Astrocyte (in vitro differentiated cells and primary cell): ENCODE measurements at regions not wholly inside any gene's neighbourhood (a gene's known extent, or its start where the extent isn't known, plus 50 kb on each side); places are given as distances from the start of the nearest gene placed in this dataset.

ENCODE experiments used
- DNase-seq: peaks from one replicate; pipeline ENCODE4 v3.0.0-alpha.2; 2010; ENCODE audit warnings: low read depth
- FAIRE-seq: peaks from 2 replicates; lab custom pipeline; 2011; peaks lifted over from hg19 to GRCh38; lab: Jason Lieb, UNC
- H2AFZ ChIP-seq: 2 replicates; pipeline ENCODE4 v1.6.0; 2012; ENCODE audit warnings: low read depth, low read length, inconsistent platforms
- H3K27ac ChIP-seq: 2 replicates; pipeline ENCODE4 v1.5.1; 2011; ENCODE audit warnings: low read depth, low read length, inconsistent platforms
- H3K27me3 ChIP-seq: 2 replicates; pipeline ENCODE4 v1.6.0; 2011; ENCODE audit warnings: low read length, inconsistent platforms; ENCODE audit not compliant: insufficient read depth
- H3K36me3 ChIP-seq: 2 replicates; pipeline ENCODE4 v1.5.1; 2011; ENCODE audit warnings: low read length, inconsistent platforms; ENCODE audit not compliant: insufficient read depth
- H3K4me1 ChIP-seq: 2 replicates; pipeline ENCODE4 v1.5.1; 2011; ENCODE audit warnings: low read length, inconsistent platforms; ENCODE audit not compliant: insufficient read depth
- H3K4me2 ChIP-seq: 2 replicates; pipeline ENCODE4 v1.6.0; 2012; ENCODE audit warnings: low read length, inconsistent platforms
- H3K4me3 ChIP-seq: 2 replicates; pipeline ENCODE4 v1.5.1; 2011; ENCODE audit warnings: low read depth, mild to moderate bottlenecking, low read length, inconsistent platforms; ENCODE audit not compliant: insufficient read depth
- H3K79me2 ChIP-seq: 2 replicates; pipeline ENCODE4 v1.6.0; 2012; ENCODE audit warnings: mild to moderate bottlenecking, low read length, inconsistent platforms; ENCODE audit not compliant: insufficient read depth
- H3K9ac ChIP-seq: 2 replicates; pipeline ENCODE4 v1.6.0; 2012; ENCODE audit warnings: mild to moderate bottlenecking, low read length, inconsistent platforms
- H3K9me3 ChIP-seq: 2 replicates; pipeline ENCODE4 v1.5.1; 2012; ENCODE audit warnings: low read depth, mild to moderate bottlenecking, low read length, inconsistent platforms; ENCODE audit not compliant: insufficient read depth
- H4K20me1 ChIP-seq: 2 replicates; pipeline ENCODE4 v1.6.0; 2012; ENCODE audit warnings: low read length, inconsistent platforms; ENCODE audit not compliant: insufficient read depth
- H3K27ac Mint-ChIP-seq: one replicate; pipeline ENCODE4 v1.8.0; 2021; ENCODE audit warnings: mild to moderate bottlenecking, mixed read lengths; ENCODE audit not compliant: unreplicated experiment
- H3K27me3 Mint-ChIP-seq: one replicate; pipeline ENCODE4 v1.8.0; 2021; ENCODE audit warnings: low read depth, mixed read lengths; ENCODE audit not compliant: unreplicated experiment
- H3K36me3 Mint-ChIP-seq: one replicate; pipeline ENCODE4 v1.8.0; 2021; ENCODE audit warnings: low read depth, mixed read lengths; ENCODE audit not compliant: unreplicated experiment
- H3K4me1 Mint-ChIP-seq: one replicate; pipeline ENCODE4 v1.8.0; 2021; ENCODE audit warnings: low read depth, mixed read lengths; ENCODE audit not compliant: unreplicated experiment
- H3K4me3 Mint-ChIP-seq: one replicate; pipeline ENCODE4 v1.8.0; 2021; ENCODE audit warnings: mild to moderate bottlenecking, moderate library complexity, mixed read lengths; ENCODE audit not compliant: unreplicated experiment
- H3K9me3 Mint-ChIP-seq: one replicate; pipeline ENCODE4 v1.8.0; 2021; ENCODE audit warnings: mild to moderate bottlenecking, mixed read lengths; ENCODE audit not compliant: unreplicated experiment
- CTCF ChIP-seq: IDR thresholded peaks from 2 replicates; pipeline ENCODE4 v1.5.1; 2011; ENCODE audit warnings: low read depth, mild to moderate bottlenecking, inconsistent platforms, low read length, moderate library complexity; ENCODE audit not compliant: insufficient read depth
- EZH2 ChIP-seq: IDR thresholded peaks from 2 replicates; pipeline ENCODE4 v1.6.1; 2012; ENCODE audit warnings: mild to moderate bottlenecking, low read length, inconsistent platforms; ENCODE audit not compliant: insufficient read depth

GRCh38 chr2:188665727-188666304, 308.4 kb upstream of the COL3A1 start:
- no peaks in the 10 kb centered on the region for H3K27me3 Mint-ChIP-seq
- no peak overlapping the region for H3K9ac ChIP-seq
- H3K9me3 ChIP-seq: no peaks in the 10 kb centered on the region
- no peak overlapping the region for H3K27ac Mint-ChIP-seq
- no peak overlapping the region for H2AFZ ChIP-seq
- no peaks in the 10 kb centered on the region for H4K20me1 ChIP-seq
- TF ChIP-seq CTCF (no peak), EZH2 (no peak)
- H3K9me3 Mint-ChIP-seq: no peaks in the 10 kb centered on the region
- H3K4me3 Mint-ChIP-seq: no peak overlapping the region
- no peak overlapping the region for H3K27ac ChIP-seq
- no peaks in the 10 kb centered on the region for H3K36me3 Mint-ChIP-seq
- H3K27me3 ChIP-seq: no peaks in the 10 kb centered on the region
- no peak overlapping the region for H3K4me3 ChIP-seq
- no peak overlapping the region for H3K4me2 ChIP-seq
- peaks cover 14% of the 10 kb centered on the region for H3K4me1 ChIP-seq
- no peaks in the 10 kb centered on the region for H3K36me3 ChIP-seq
- no peaks in the 10 kb centered on the region for H3K79me2 ChIP-seq
- H3K4me1 Mint-ChIP-seq: peaks cover 27% of the 10 kb centered on the region
- no peak for DNase-seq
- FAIRE-seq: no peak

GRCh38 chr2:188666503-188666902, 307.7 kb upstream of the COL3A1 start:
- Mint-ChIP-seq H3K4me1 (peaks cover 27% of the 10 kb centered on the region), H3K27ac (no peak overlapping the region), H3K9me3 (no peaks in the 10 kb centered on the region), H3K36me3 (no peaks in the 10 kb centered on the region), H3K27me3 (no peaks in the 10 kb centered on the region), H3K4me3 (no peak overlapping the region)
- Histone ChIP-seq H3K36me3 (no peaks in the 10 kb centered on the region), H3K27me3 (no peaks in the 10 kb centered on the region), H3K27ac (no peak overlapping the region), H4K20me1 (no peaks in the 10 kb centered on the region), H3K9ac (no peak overlapping the region), H3K4me2 (no peak overlapping the region), H3K9me3 (no peaks in the 10 kb centered on the region), H3K4me3 (no peak overlapping the region), H2AFZ (no peak overlapping the region), H3K79me2 (no peaks in the 10 kb centered on the region), H3K4me1 (peaks cover 14% of the 10 kb centered on the region)
- DNase-seq (no peak), FAIRE-seq (no peak)
- TF ChIP-seq EZH2: no peak

GRCh38 chr2:188668017-188668680, 306.0 kb upstream of the COL3A1 start:
- Mint-ChIP-seq H3K4me3 (no peak overlapping the region), H3K36me3 (no peaks in the 10 kb centered on the region), H3K27ac (no peak overlapping the region), H3K9me3 (no peaks in the 10 kb centered on the region), H3K27me3 (no peaks in the 10 kb centered on the region), H3K4me1 (peaks cover 27% of the 10 kb centered on the region)
- Histone ChIP-seq H3K4me1 (peaks cover 14% of the 10 kb centered on the region), H3K79me2 (no peaks in the 10 kb centered on the region), H3K9ac (no peak overlapping the region), H3K27me3 (no peaks in the 10 kb centered on the region), H3K27ac (no peak overlapping the region), H3K4me2 (peak overlapping the region; percentile 35), H3K36me3 (no peaks in the 10 kb centered on the region), H3K4me3 (no peak overlapping the region), H4K20me1 (no peaks in the 10 kb centered on the region), H2AFZ (no peak overlapping the region), H3K9me3 (no peaks in the 10 kb centered on the region)
- TF ChIP-seq EZH2 (no peak), CTCF (no peak)
- FAIRE-seq: no peak
- peak; percentile 96 for DNase-seq
